ENCODE measurements at regions not wholly inside any gene's neighbourhood (a gene's known extent, or its start where the extent isn't known, plus 50 kb on each side); places are given as distances from the start of the nearest gene placed in this dataset.

GRCh38 chr2:7732497-7732896, 815.3 kb downstream of the RNF144A start:
- H3K36me3 ChIP-seq (ENCODE audit: control insufficient read depth in 1 of 2, insufficient read depth in 2 of 2, low read length in 2 of 2), result no peaks in the 10 kb centered on the region
- no peak overlapping the region for H3K4me3 ChIP-seq (ENCODE audit: low read depth in 1 of 2, low read length in 2 of 2)
- no peaks in the 10 kb centered on the region for H3K4me1 ChIP-seq (ENCODE audit: control insufficient read depth in 1 of 2, insufficient read depth in 2 of 2, low read length in 2 of 2)
- H3K9me3 ChIP-seq (ENCODE audit: control insufficient read depth in 1 of 2, low read length in 2 of 2), result no peaks in the 10 kb centered on the region
- no peaks in the 10 kb centered on the region for H3K27me3 ChIP-seq (ENCODE audit: low read depth, low read length)
- no peak overlapping the region for H3K27ac ChIP-seq (ENCODE audit: low read length)

- Histone ChIP-seq H3K27ac (ENCODE audit: low read length) (no peak overlapping the region), H3K4me3 (ENCODE audit: low read depth in 1 of 2, low read length in 2 of 2) (no peak overlapping the region), H3K4me1 (ENCODE audit: control insufficient read depth in 1 of 2, insufficient read depth in 2 of 2, low read length in 2 of 2) (no peaks in the 10 kb centered on the region), H3K27me3 (ENCODE audit: low read depth, low read length) (no peaks in the 10 kb centered on the region), H3K9me3 (ENCODE audit: control insufficient read depth in 1 of 2, low read length in 2 of 2) (no peaks in the 10 kb centered on the region), H3K36me3 (ENCODE audit: control insufficient read depth in 1 of 2, insufficient read depth in 2 of 2, low read length in 2 of 2) (no peaks in the 10 kb centered on the region)
Measured at GRCh38 chr2:7736646-7737305, 819.6 kb downstream of the RNF144A start.

GRCh38 chr2:7738596-7738995, 821.4 kb downstream of the RNF144A start:
- H3K4me3 ChIP-seq (ENCODE audit: low read depth in 1 of 2, low read length in 2 of 2), result no peak overlapping the region
- H3K9me3 ChIP-seq (ENCODE audit: control insufficient read depth in 1 of 2, low read length in 2 of 2), result no peaks in the 10 kb centered on the region
- no peaks in the 10 kb centered on the region for H3K4me1 ChIP-seq (ENCODE audit: control insufficient read depth in 1 of 2, insufficient read depth in 2 of 2, low read length in 2 of 2)
- no peak overlapping the region for H3K27ac ChIP-seq (ENCODE audit: low read length)
- H3K36me3 ChIP-seq (ENCODE audit: control insufficient read depth in 1 of 2, insufficient read depth in 2 of 2, low read length in 2 of 2), result no peaks in the 10 kb centered on the region
- no peaks in the 10 kb centered on the region for H3K27me3 ChIP-seq (ENCODE audit: low read depth, low read length)

GRCh38 chr2:7740114-7740513, 822.9 kb downstream of the RNF144A start:
- no peaks in the 10 kb centered on the region for H3K4me1 ChIP-seq (ENCODE audit: control insufficient read depth in 1 of 2, insufficient read depth in 2 of 2, low read length in 2 of 2)
- no peaks in the 10 kb centered on the region for H3K27me3 ChIP-seq (ENCODE audit: low read depth, low read length)
- H3K27ac ChIP-seq (ENCODE audit: low read length), result no peak overlapping the region
- H3K9me3 ChIP-seq (ENCODE audit: control insufficient read depth in 1 of 2, low read length in 2 of 2), result no peaks in the 10 kb centered on the region
- no peaks in the 10 kb centered on the region for H3K36me3 ChIP-seq (ENCODE audit: control insufficient read depth in 1 of 2, insufficient read depth in 2 of 2, low read length in 2 of 2)
- H3K4me3 ChIP-seq (ENCODE audit: low read depth in 1 of 2, low read length in 2 of 2), result no peak overlapping the region

GRCh38 chr2:7742301-7742700, 825.1 kb downstream of the RNF144A start:
- H3K4me3 ChIP-seq (ENCODE audit: low read depth in 1 of 2, low read length in 2 of 2), result no peak overlapping the region
- H3K36me3 ChIP-seq (ENCODE audit: control insufficient read depth in 1 of 2, insufficient read depth in 2 of 2, low read length in 2 of 2), result no peaks in the 10 kb centered on the region
- H3K4me1 ChIP-seq (ENCODE audit: control insufficient read depth in 1 of 2, insufficient read depth in 2 of 2, low read length in 2 of 2), result no peaks in the 10 kb centered on the region
- H3K9me3 ChIP-seq (ENCODE audit: control insufficient read depth in 1 of 2, low read length in 2 of 2), result no peaks in the 10 kb centered on the region
- no peaks in the 10 kb centered on the region for H3K27me3 ChIP-seq (ENCODE audit: low read depth, low read length)
- H3K27ac ChIP-seq (ENCODE audit: low read length), result no peak overlapping the region

GRCh38 chr2:7744827-7745226, 827.6 kb downstream of the RNF144A start:
- Histone ChIP-seq H3K27ac (ENCODE audit: low read length) (no peak overlapping the region), H3K36me3 (ENCODE audit: control insufficient read depth in 1 of 2, insufficient read depth in 2 of 2, low read length in 2 of 2) (no peaks in the 10 kb centered on the region), H3K4me1 (ENCODE audit: control insufficient read depth in 1 of 2, insufficient read depth in 2 of 2, low read length in 2 of 2) (no peaks in the 10 kb centered on the region), H3K9me3 (ENCODE audit: control insufficient read depth in 1 of 2, low read length in 2 of 2) (no peaks in the 10 kb centered on the region), H3K27me3 (ENCODE audit: low read depth, low read length) (no peaks in the 10 kb centered on the region), H3K4me3 (ENCODE audit: low read depth in 1 of 2, low read length in 2 of 2) (no peak overlapping the region)

- Histone ChIP-seq H3K36me3 (ENCODE audit: control insufficient read depth in 1 of 2, insufficient read depth in 2 of 2, low read length in 2 of 2) (no peaks in the 10 kb centered on the region), H3K4me3 (ENCODE audit: low read depth in 1 of 2, low read length in 2 of 2) (no peak overlapping the region), H3K9me3 (ENCODE audit: control insufficient read depth in 1 of 2, low read length in 2 of 2) (no peaks in the 10 kb centered on the region), H3K27ac (ENCODE audit: low read length) (no peak overlapping the region), H3K4me1 (ENCODE audit: control insufficient read depth in 1 of 2, insufficient read depth in 2 of 2, low read length in 2 of 2) (no peaks in the 10 kb centered on the region), H3K27me3 (ENCODE audit: low read depth, low read length) (no peaks in the 10 kb centered on the region)
Measured at GRCh38 chr2:7745369-7745768, 828.2 kb downstream of the RNF144A start.

GRCh38 chr2:7748717-7749415, 831.7 kb downstream of the RNF144A start:
- Histone ChIP-seq H3K27ac (ENCODE audit: low read length) (no peak overlapping the region), H3K4me3 (ENCODE audit: low read depth in 1 of 2, low read length in 2 of 2) (no peak overlapping the region), H3K36me3 (ENCODE audit: control insufficient read depth in 1 of 2, insufficient read depth in 2 of 2, low read length in 2 of 2) (no peaks in the 10 kb centered on the region), H3K9me3 (ENCODE audit: control insufficient read depth in 1 of 2, low read length in 2 of 2) (peaks cover 1 to 5% of the 10 kb centered on the region in 2 donors), H3K4me1 (ENCODE audit: control insufficient read depth in 1 of 2, insufficient read depth in 2 of 2, low read length in 2 of 2) (peaks cover 0 to 10% of the 10 kb centered on the region in 2 donors), H3K27me3 (ENCODE audit: low read depth, low read length) (no peaks in the 10 kb centered on the region)

- peaks cover 9 to 11% of the 10 kb centered on the region in 2 donors for H3K9me3 ChIP-seq (ENCODE audit: control insufficient read depth in 1 of 2, low read length in 2 of 2)
- H3K4me3 ChIP-seq (ENCODE audit: low read depth in 1 of 2, low read length in 2 of 2), result no peak overlapping the region
- peaks cover 0 to 10% of the 10 kb centered on the region in 2 donors for H3K4me1 ChIP-seq (ENCODE audit: control insufficient read depth in 1 of 2, insufficient read depth in 2 of 2, low read length in 2 of 2)
- H3K27me3 ChIP-seq (ENCODE audit: low read depth, low read length), result no peaks in the 10 kb centered on the region
- no peak overlapping the region for H3K27ac ChIP-seq (ENCODE audit: low read length)
- H3K36me3 ChIP-seq (ENCODE audit: control insufficient read depth in 1 of 2, insufficient read depth in 2 of 2, low read length in 2 of 2), result no peaks in the 10 kb centered on the region
Measured at GRCh38 chr2:7749895-7750559, 832.8 kb downstream of the RNF144A start.

- Histone ChIP-seq H3K27me3 (ENCODE audit: low read depth, low read length) (no peaks in the 10 kb centered on the region), H3K36me3 (ENCODE audit: control insufficient read depth in 1 of 2, insufficient read depth in 2 of 2, low read length in 2 of 2) (no peaks in the 10 kb centered on the region), H3K9me3 (ENCODE audit: control insufficient read depth in 1 of 2, low read length in 2 of 2) (peaks cover 11 to 15% of the 10 kb centered on the region in 2 donors), H3K27ac (ENCODE audit: low read length) (no peak overlapping the region), H3K4me3 (ENCODE audit: low read depth in 1 of 2, low read length in 2 of 2) (no peak overlapping the region), H3K4me1 (ENCODE audit: control insufficient read depth in 1 of 2, insufficient read depth in 2 of 2, low read length in 2 of 2) (peaks cover 0 to 10% of the 10 kb centered on the region in 2 donors)
Measured at GRCh38 chr2:7752291-7752690, 835.1 kb downstream of the RNF144A start.

- Histone ChIP-seq H3K4me3 (ENCODE audit: low read depth in 1 of 2, low read length in 2 of 2) (peak overlapping the region in 1 of 2 donors; percentile 19), H3K27me3 (ENCODE audit: low read depth, low read length) (no peaks in the 10 kb centered on the region), H3K9me3 (ENCODE audit: control insufficient read depth in 1 of 2, low read length in 2 of 2) (peaks cover 22 to 27% of the 10 kb centered on the region in 2 donors), H3K4me1 (ENCODE audit: control insufficient read depth in 1 of 2, insufficient read depth in 2 of 2, low read length in 2 of 2) (peaks cover 0 to 10% of the 10 kb centered on the region in 2 donors), H3K36me3 (ENCODE audit: control insufficient read depth in 1 of 2, insufficient read depth in 2 of 2, low read length in 2 of 2) (no peaks in the 10 kb centered on the region), H3K27ac (ENCODE audit: low read length) (no peak overlapping the region)
Measured at GRCh38 chr2:7753777-7754176, 836.6 kb downstream of the RNF144A start.

Data from muscle layer of duodenum (tissue), 2 donors.